Astrocyte (in vitro differentiated cells and primary cell): ENCODE measurements at regions not wholly inside any gene's neighbourhood (a gene's known extent, or its start where the extent isn't known, plus 50 kb on each side); places are given as distances from the start of the nearest gene placed in this dataset.

Experiments
- EZH2 ChIP-seq: IDR thresholded peaks from 2 replicates; pipeline ENCODE4 v1.6.1; 2012; ENCODE audit warnings: mild to moderate bottlenecking, low read length, inconsistent platforms; ENCODE audit not compliant: insufficient read depth
- TF ChIP-seq, protein P1 (sequence below): IDR thresholded peaks from 2 replicates; pipeline ENCODE4 v1.5.1; 2011; ENCODE audit warnings: low read depth, mild to moderate bottlenecking, inconsistent platforms, low read length, moderate library complexity; ENCODE audit not compliant: insufficient read depth

DNA sequence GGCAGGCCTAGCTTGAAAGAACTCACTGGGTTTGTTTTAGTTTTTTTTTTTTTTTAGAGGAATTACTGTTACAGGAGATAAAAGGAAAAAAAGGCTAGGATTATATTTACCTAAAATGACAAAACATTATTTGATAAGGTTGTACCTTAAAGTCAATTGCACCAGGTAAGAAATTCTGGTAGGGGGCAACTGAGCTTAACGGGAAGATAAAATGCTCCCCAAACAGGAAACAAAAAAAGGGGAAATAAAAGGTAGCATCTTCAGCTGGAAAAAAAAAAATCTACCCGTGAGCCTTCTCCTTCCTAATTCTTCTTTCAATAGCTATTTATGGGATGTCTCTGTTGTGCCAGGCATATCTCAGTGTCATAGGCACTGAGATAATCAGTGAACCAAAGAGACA is 164.5 kb downstream of the PIK3R1 start:
- TF ChIP-seq, protein P1, sequence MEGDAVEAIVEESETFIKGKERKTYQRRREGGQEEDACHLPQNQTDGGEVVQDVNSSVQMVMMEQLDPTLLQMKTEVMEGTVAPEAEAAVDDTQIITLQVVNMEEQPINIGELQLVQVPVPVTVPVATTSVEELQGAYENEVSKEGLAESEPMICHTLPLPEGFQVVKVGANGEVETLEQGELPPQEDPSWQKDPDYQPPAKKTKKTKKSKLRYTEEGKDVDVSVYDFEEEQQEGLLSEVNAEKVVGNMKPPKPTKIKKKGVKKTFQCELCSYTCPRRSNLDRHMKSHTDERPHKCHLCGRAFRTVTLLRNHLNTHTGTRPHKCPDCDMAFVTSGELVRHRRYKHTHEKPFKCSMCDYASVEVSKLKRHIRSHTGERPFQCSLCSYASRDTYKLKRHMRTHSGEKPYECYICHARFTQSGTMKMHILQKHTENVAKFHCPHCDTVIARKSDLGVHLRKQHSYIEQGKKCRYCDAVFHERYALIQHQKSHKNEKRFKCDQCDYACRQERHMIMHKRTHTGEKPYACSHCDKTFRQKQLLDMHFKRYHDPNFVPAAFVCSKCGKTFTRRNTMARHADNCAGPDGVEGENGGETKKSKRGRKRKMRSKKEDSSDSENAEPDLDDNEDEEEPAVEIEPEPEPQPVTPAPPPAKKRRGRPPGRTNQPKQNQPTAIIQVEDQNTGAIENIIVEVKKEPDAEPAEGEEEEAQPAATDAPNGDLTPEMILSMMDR: no peak
- TF ChIP-seq EZH2: no peak
